Hepatocyte (in vitro differentiated cells): ENCODE measurements at regions not wholly inside any gene's neighbourhood (a gene's known extent, or its start where the extent isn't known, plus 50 kb on each side); places are given as distances from the start of the nearest gene placed in this dataset.

ENCODE experiments used
- DNase-seq: peaks from one replicate; pipeline ENCODE4 v3.0.0-alpha.2; 2016; ENCODE audit warnings: low spot score
- H2AFZ ChIP-seq: fragments of 200-600 bp; sonication (generic); 2 replicates; pipeline ENCODE4 v1.6.0; 2016; ENCODE audit warnings: antibody characterized with exemption, mild to moderate bottlenecking
- H3K27ac ChIP-seq: fragments of 200-600 bp; sonication (generic); 2 replicates; pipeline ENCODE4 v1.5.1; 2016; ENCODE audit warnings: mild to moderate bottlenecking
- H3K27me3 ChIP-seq: fragments of 200-600 bp; sonication (generic); 2 replicates; pipeline ENCODE4 v1.6.1; 2016
- H3K36me3 ChIP-seq: fragments of 200-600 bp; sonication (generic); replicated peaks from 2 replicates; pipeline ENCODE4 v1.5.1; 2016; ENCODE audit warnings: low read depth; ENCODE audit not compliant: insufficient read depth
- H3K4me1 ChIP-seq: fragments of 200-600 bp; sonication (generic); 2 replicates; pipeline ENCODE4 v1.5.1; 2016; ENCODE audit warnings: mild to moderate bottlenecking, moderate library complexity; ENCODE audit not compliant: insufficient read depth
- H3K4me2 ChIP-seq: fragments of 200-600 bp; sonication (generic); 2 replicates; pipeline ENCODE4 v1.6.0; 2016
- H3K4me3 ChIP-seq: fragments of 200-600 bp; sonication (generic); 2 replicates; pipeline ENCODE4 v1.5.1; 2016; ENCODE audit warnings: mild to moderate bottlenecking
- H3K79me2 ChIP-seq: fragments of 200-600 bp; sonication (generic); 2 replicates; pipeline ENCODE4 v1.6.0; 2017; ENCODE audit warnings: mild to moderate bottlenecking
- H3K9me2 ChIP-seq: fragments of 200-600 bp; sonication (generic); replicated peaks from 2 replicates; pipeline ENCODE4 v1.6.0; 2017; ENCODE audit warnings: mild to moderate bottlenecking; ENCODE audit not compliant: insufficient read depth
- H3K9me3 ChIP-seq: fragments of 200-600 bp; sonication (generic); 2 replicates; pipeline ENCODE4 v1.5.1; 2016; ENCODE audit warnings: low read depth, mild to moderate bottlenecking
- H4K20me1 ChIP-seq: fragments of 200-600 bp; sonication (generic); 2 replicates; pipeline ENCODE4 v1.6.0; 2016; ENCODE audit warnings: mild to moderate bottlenecking; ENCODE audit not compliant: insufficient read depth, poor library complexity, severe bottlenecking
- CTCF ChIP-seq: fragments of 200-600 bp; sonication (generic); IDR thresholded peaks from 2 replicates; pipeline ENCODE4 v1.5.1; 2016; ENCODE audit warnings: antibody characterized with exemption, mild to moderate bottlenecking; ENCODE audit not compliant: poor library complexity
- EZH2 ChIP-seq: fragments of 200-600 bp; sonication (generic); IDR thresholded peaks from 2 replicates; pipeline ENCODE4 v1.6.1; 2016; ENCODE audit warnings: antibody characterized with exemption, mild to moderate bottlenecking, borderline replicate concordance
- EZH2phosphoT487 ChIP-seq: fragments of 200-600 bp; sonication (generic); IDR thresholded peaks from one replicate; pipeline ENCODE4 v1.6.1; 2018; ENCODE audit warnings: antibody characterized with exemption, mild to moderate bottlenecking, low read depth, moderate library complexity; ENCODE audit not compliant: unreplicated experiment, severe bottlenecking
- WGBS: methylation state at CpG from one replicate; pipeline ENCODE4 v1.1.6; 2016; ENCODE audit warnings: low lambda C conversion rate; ENCODE audit errors: missing lambda C conversion rate; 5-methylcytosine and 5-hydroxymethylcytosine counted together

- no peaks in the 10 kb centered on the region for H3K4me1 ChIP-seq
Observed at GRCh38 chr21:16777041-16777720, 735.7 kb upstream of the CXADR start.

GRCh38 chr21:16788584-16788983 lies 724.3 kb upstream of the CXADR start:
- Histone ChIP-seq H4K20me1 (no peaks in the 10 kb centered on the region), H3K9me3 (no peaks in the 10 kb centered on the region), H3K9me2 (no peaks in the 10 kb centered on the region), H3K27me3 (no peaks in the 10 kb centered on the region), H3K79me2 (no peaks in the 10 kb centered on the region), H2AFZ (no peak overlapping the region), H3K4me3 (no peak overlapping the region), H3K27ac (no peak overlapping the region), H3K36me3 (no peaks in the 10 kb centered on the region), H3K4me1 (no peaks in the 10 kb centered on the region), H3K4me2 (no peak overlapping the region)
- WGBS = 38% methylated on average over 2 of the region's 2 CpGs
- no peak for DNase-seq
- TF ChIP-seq EZH2phosphoT487 = no peak
- no peak for TF ChIP-seq CTCF
- no peak for TF ChIP-seq EZH2

More at GRCh38 chr21:16777041-16777720, 735.7 kb upstream of the CXADR start:
- Histone ChIP-seq H3K4me2 (no peak overlapping the region), H4K20me1 (no peaks in the 10 kb centered on the region), H3K36me3 (no peaks in the 10 kb centered on the region), H3K27me3 (no peaks in the 10 kb centered on the region), H3K4me3 (no peak overlapping the region), H3K27ac (no peak overlapping the region), H3K79me2 (no peaks in the 10 kb centered on the region), H3K9me2 (no peaks in the 10 kb centered on the region), H2AFZ (no peak overlapping the region), H3K9me3 (no peaks in the 10 kb centered on the region)
- WGBS = 57% methylated on average over 6 of the region's 6 CpGs
- TF ChIP-seq EZH2 = no peak
- no peak for TF ChIP-seq CTCF
- TF ChIP-seq EZH2phosphoT487 = no peak
- DNase-seq = no peak

GRCh38 chr21:16789636-16790035 lies 723.2 kb upstream of the CXADR start:
- Histone ChIP-seq H4K20me1 (no peaks in the 10 kb centered on the region), H3K27ac (no peak overlapping the region), H3K4me2 (no peak overlapping the region), H3K9me2 (no peaks in the 10 kb centered on the region), H3K4me1 (no peaks in the 10 kb centered on the region), H3K4me3 (no peak overlapping the region), H3K79me2 (no peaks in the 10 kb centered on the region), H3K27me3 (no peaks in the 10 kb centered on the region), H3K9me3 (no peaks in the 10 kb centered on the region), H2AFZ (no peak overlapping the region), H3K36me3 (no peaks in the 10 kb centered on the region)
- 88% methylated on average over 3 of the region's 3 CpGs for WGBS
- no peak for TF ChIP-seq EZH2
- no peak for TF ChIP-seq EZH2phosphoT487
- no peak for TF ChIP-seq CTCF
- DNase-seq = no peak
